IMR-90 (cell line): ENCODE measurements at regions not wholly inside any gene's neighbourhood (a gene's known extent, or its start where the extent isn't known, plus 50 kb on each side); places are given as distances from the start of the nearest gene placed in this dataset.

Experiments used
- ATAC-seq: fragments of 200-7000 bp; cut with Tn5 transposase; 2 replicates; pipeline ENCODE4 v1.9.1; 2020; ENCODE audit warnings: low read depth, mild to moderate bottlenecking, moderate library complexity
- BruUV-seq: library from RNA; stranded (reverse); fragments of 400-500 nt; replicated peaks from 2 replicates; lab custom pipeline; 2021; lab: Mats Ljungman, UMichigan
- CTCF ChIA-PET: fragments of 300-600 bp; formaldehyde crosslinking; extraction: SDS; loops from one replicate; lab custom pipeline; 2021; ENCODE audit warnings: antibody characterized with exemption; lab: Yijun Ruan, JAX
- POLR2A ChIA-PET: fragments of 300-600 bp; sonication (Branson Sonifier 250); formaldehyde crosslinking; loops from one replicate; lab custom pipeline; 2022; ENCODE audit warnings: antibody characterized with exemption; ENCODE audit not compliant: unreplicated experiment; lab: Charles Lee
- DNase-seq: peaks from one replicate; pipeline ENCODE4 v3.0.0; 2013
- H2AFZ ChIP-seq: replicated peaks from 2 replicates; pipeline ENCODE3; 2013; ENCODE audit warnings: low read length, mild to moderate bottlenecking; ENCODE audit not compliant: poor library complexity
- H2AK5ac ChIP-seq: 2 replicates; pipeline ENCODE4 v1.6.1; 2013; ENCODE audit warnings: low read depth, low read length, inconsistent platforms
- H2AK9ac ChIP-seq: replicated peaks from 2 replicates; pipeline ENCODE3; 2013; ENCODE audit warnings: mild to moderate bottlenecking, low read depth, low read length, moderate library complexity; ENCODE audit not compliant: poor library complexity
- H2BK120ac ChIP-seq: 2 replicates; pipeline ENCODE4 v1.6.1; 2013; ENCODE audit warnings: low read depth, low read length, inconsistent platforms
- H2BK15ac ChIP-seq: 3 replicates; pipeline ENCODE4 v1.6.1; 2013; ENCODE audit warnings: low read depth, low read length, inconsistent platforms
- H2BK20ac ChIP-seq: 2 replicates; pipeline ENCODE4 v1.6.1; 2013; ENCODE audit warnings: low read depth, mild to moderate bottlenecking, inconsistent platforms, low read length, moderate library complexity
- H2BK5ac ChIP-seq: 2 replicates; pipeline ENCODE4 v1.6.1; 2013; ENCODE audit warnings: mild to moderate bottlenecking, low read depth, low read length, inconsistent platforms; ENCODE audit not compliant: poor library complexity, severe bottlenecking
- H3K14ac ChIP-seq: replicated peaks from 2 replicates; pipeline ENCODE4 v1.6.1; 2013; ENCODE audit warnings: low read depth, low read length, inconsistent platforms
- H3K18ac ChIP-seq: 2 replicates; pipeline ENCODE4 v1.6.1; 2013; ENCODE audit warnings: low read depth, low read length, control low read depth
- H3K23ac ChIP-seq: 2 replicates; pipeline ENCODE4 v1.6.1; 2013; ENCODE audit warnings: low read depth, low read length, inconsistent platforms
- H3K27ac ChIP-seq: 2 replicates; pipeline ENCODE4 v1.5.1; 2013; ENCODE audit warnings: mild to moderate bottlenecking, control low read depth, low read length; ENCODE audit not compliant: insufficient read depth
- H3K27me3 ChIP-seq: 2 replicates; pipeline ENCODE4 v1.6.1; 2013; ENCODE audit warnings: low read length; ENCODE audit not compliant: control insufficient read depth, insufficient read depth
- H3K36me3 ChIP-seq: 2 replicates; pipeline ENCODE4 v1.6.1; 2013; ENCODE audit warnings: low read length, mixed read lengths; ENCODE audit not compliant: control insufficient read depth, insufficient read depth
- H3K4ac ChIP-seq: 2 replicates; pipeline ENCODE4 v1.6.1; 2013; ENCODE audit warnings: low read depth, low read length, inconsistent platforms
- H3K4me1 ChIP-seq: 2 replicates; pipeline ENCODE4 v1.6.1; 2013; ENCODE audit warnings: low read length, mixed read lengths; ENCODE audit not compliant: control insufficient read depth, insufficient read depth
- H3K4me2 ChIP-seq: 2 replicates; pipeline ENCODE4 v1.6.1; 2013; ENCODE audit warnings: low read depth, mild to moderate bottlenecking, control low read depth, low read length, moderate library complexity
- H3K4me3 ChIP-seq: 2 replicates; pipeline ENCODE4 v1.5.1; 2013; ENCODE audit warnings: low read depth, mild to moderate bottlenecking, control low read depth, low read length, moderate library complexity; ENCODE audit not compliant: insufficient read depth
- H3K56ac ChIP-seq: 2 replicates; pipeline ENCODE4 v1.6.1; 2013; ENCODE audit warnings: low read length, inconsistent platforms; ENCODE audit not compliant: insufficient read depth; ENCODE audit errors: extremely low read depth
- H3K79me1 ChIP-seq, 2 experiments: 2 replicates each; pipeline ENCODE4 v1.6.1; 2013; ENCODE audit warnings: low read length in 2 of 2, inconsistent platforms in 1 of 2, low read depth in 1 of 2
- H3K9ac ChIP-seq: 2 replicates; pipeline ENCODE4 v1.6.1; 2013; ENCODE audit warnings: low read depth, low read length, control low read depth
- H3K9me1 ChIP-seq: 2 replicates; pipeline ENCODE4 v1.6.1; 2013; ENCODE audit warnings: low read length, inconsistent platforms; ENCODE audit not compliant: insufficient read depth
- H3K9me3 ChIP-seq: 2 replicates; pipeline ENCODE4 v1.6.1; 2013; ENCODE audit warnings: low read length; ENCODE audit not compliant: control insufficient read depth, insufficient read depth
- H4K20me1 ChIP-seq: 2 replicates; pipeline ENCODE4 v1.6.1; 2013; ENCODE audit warnings: low read length, inconsistent platforms; ENCODE audit not compliant: insufficient read depth
- H4K5ac ChIP-seq: 2 replicates; pipeline ENCODE4 v1.6.1; 2013; ENCODE audit warnings: mild to moderate bottlenecking, low read depth, low read length, control low read depth
- H4K8ac ChIP-seq, 2 experiments: 2 replicates each; pipeline ENCODE4 v1.6.1; 2013; ENCODE audit warnings: low read depth in 2 of 2, low read length in 2 of 2, control low read depth in 1 of 2, inconsistent platforms in 1 of 2
- H4K91ac ChIP-seq: 2 replicates; pipeline ENCODE4 v1.6.1; 2013; ENCODE audit warnings: low read depth, low read length, inconsistent platforms; ENCODE audit not compliant: insufficient read depth
- CTCF ChIP-seq: conservative IDR thresholded peaks from 2 replicates; pipeline ENCODE4 v1.5.1; 2012; ENCODE audit warnings: mild to moderate bottlenecking, low read depth, low read length, improper control_type of control experiment
- MAFK ChIP-seq: IDR thresholded peaks from 2 replicates; pipeline ENCODE4 v1.6.1; 2012; ENCODE audit warnings: low read depth, low read length, improper control_type of control experiment
- POLR2A ChIP-seq: IDR thresholded peaks from 2 replicates; pipeline ENCODE4 v1.6.1; 2012; ENCODE audit warnings: mild to moderate bottlenecking, low read depth, low read length
- RAD21 ChIP-seq: IDR thresholded peaks from 2 replicates; pipeline ENCODE4 v1.6.1; 2012; ENCODE audit warnings: low read length, improper control_type of control experiment
- SMC3 ChIP-seq: fragments of 150-350 bp; IDR thresholded peaks from 2 replicates; pipeline ENCODE4 v1.6.1; 2016; ENCODE audit warnings: low read depth, mild to moderate bottlenecking, antibody characterized with exemption, low read length, moderate library complexity
- WGBS, 2 experiments: methylation state at CpG; one replicate each; pipeline versions ENCODE4 v1.1.5 to v1.1.7; 2013; ENCODE audit warnings: missing lambda C conversion rate in 2 of 2; ENCODE audit not compliant: insufficient read length in 1 of 2; ENCODE audit errors: extremely low coverage in 2 of 2; 5-methylcytosine and 5-hydroxymethylcytosine counted together
- dilution Hi-C: fragments of 300-500 bp; cut with HindIII; formaldehyde crosslinking; loops from one replicate; pipeline ENCODE4 v1.14.3; 2018; ENCODE audit warnings: low sequenced_read_pairs; ENCODE audit not compliant: unreplicated experiment
- in situ Hi-C: fragments of 300-500 bp; cut with MboI; formaldehyde crosslinking; loops from 3 replicates; pipeline ENCODE4 v1.14.3; 2019; ENCODE audit warnings: low sequenced_read_pairs, inconsistent platforms, mixed read lengths
- intact Hi-C: fragments of 100-400 bp; cut with micrococcal nuclease; formaldehyde crosslinking; loops from 2 replicates; pipeline ENCODE4 v1.10.0; 2022

GRCh38 chr7:4610768-4611467, 71.2 kb upstream of the FOXK1 start:
- H3K23ac ChIP-seq, result no peak overlapping the region
- no peak overlapping the region for H3K14ac ChIP-seq
- no peak overlapping the region for H3K4me2 ChIP-seq
- BruUV-seq, result no TSS peak
- CTCF ChIA-PET, result interaction anchor here (1.6 kb wide), 1 partner anchor 21 kb away, joined by 6 read pairs; no protein-coding TSS in a partner anchor
- H3K4me3 ChIP-seq, result no peak overlapping the region
- no peak for TF ChIP-seq MAFK
- peak; percentile 44; the same call in 1 of the 2 replicates for TF ChIP-seq POLR2A
- peak; percentile 89 for TF ChIP-seq SMC3
- TF ChIP-seq RAD21, result peak; percentile 93
- peak; percentile 86 for TF ChIP-seq CTCF
- no peak overlapping the region for H2AK9ac ChIP-seq
- peak; percentile 60 for ATAC-seq
- dilution Hi-C loops, result no loop called here
- H4K91ac ChIP-seq, result no peak overlapping the region
- peaks cover 3% of the 10 kb centered on the region for H3K27me3 ChIP-seq
- H3K9ac ChIP-seq, result no peak overlapping the region
- peak overlapping the region; percentile 48 for H2AFZ ChIP-seq
- in situ Hi-C loops, result loop anchor here (25.0 kb wide), 1 partner anchor 476 kb away; no protein-coding TSS in a partner anchor
- no peaks in the 10 kb centered on the region; the same call in 1 of the 2 replicates for H3K9me3 ChIP-seq
- POLR2A ChIA-PET, result no interaction called here
- H2BK120ac ChIP-seq, result no peak overlapping the region
- H3K4me1 ChIP-seq, result peaks cover 10% of the 10 kb centered on the region
- H3K56ac ChIP-seq, result no peak overlapping the region
- H4K8ac ChIP-seq, result no peak overlapping the region
- H2AK5ac ChIP-seq, result no peak overlapping the region
- WGBS, 2 experiments, result 50% methylated on average over 4 of the region's 8 CpGs; no CpG with 5 or more reads in 1 of the 2 experiments
- H3K18ac ChIP-seq, result no peak overlapping the region
- H4K5ac ChIP-seq, result no peak overlapping the region
- H2BK5ac ChIP-seq, result no peak overlapping the region
- peak; percentile 69 for DNase-seq
- no peaks in the 10 kb centered on the region for H3K79me1 ChIP-seq
- no peaks in the 10 kb centered on the region for H4K20me1 ChIP-seq
- H3K27ac ChIP-seq, result no peak overlapping the region
- no peak overlapping the region for H2BK20ac ChIP-seq
- no peak overlapping the region for H2BK15ac ChIP-seq
- no peaks in the 10 kb centered on the region for H3K36me3 ChIP-seq
- no peak overlapping the region for H3K4ac ChIP-seq
- intact Hi-C loops, result loop anchor here (1.0 to 10.0 kb wide), 3 partner anchors 20 to 164 kb away; partner anchors contain the start of genes AP5Z1 and FOXK1
- H3K9me1 ChIP-seq, result no peaks in the 10 kb centered on the region
